GM18951 (cell line): ENCODE measurements at regions not wholly inside any gene's neighbourhood (a gene's known extent, or its start where the extent isn't known, plus 50 kb on each side); places are given as distances from the start of the nearest gene placed in this dataset.

ENCODE experiments used
- POLR2A ChIP-seq: IDR thresholded peaks from 4 replicates; pipeline ENCODE4 v1.6.1; 2011; ENCODE audit warnings: mild to moderate bottlenecking; ENCODE audit not compliant: insufficient read length, insufficient read depth; ENCODE audit errors: extremely low read depth
- in situ Hi-C: fragments of 300-500 bp; cut with MboI; formaldehyde crosslinking; loops from one replicate; pipeline ENCODE4 v1.12.0; 2022; ENCODE audit warnings: low sequenced_read_pairs, mixed read lengths, inconsistent platforms; ENCODE audit not compliant: unreplicated experiment

GRCh38 chr15:35671981-35672380 lies 126.0 kb upstream of the DPH6 start:
- in situ Hi-C loops: no loop called here
- no peak for TF ChIP-seq POLR2A

GRCh38 chr15:35673093-35673684 lies 127.2 kb upstream of the DPH6 start:
- in situ Hi-C loops: no loop called here
- no peak for TF ChIP-seq POLR2A

DNA sequence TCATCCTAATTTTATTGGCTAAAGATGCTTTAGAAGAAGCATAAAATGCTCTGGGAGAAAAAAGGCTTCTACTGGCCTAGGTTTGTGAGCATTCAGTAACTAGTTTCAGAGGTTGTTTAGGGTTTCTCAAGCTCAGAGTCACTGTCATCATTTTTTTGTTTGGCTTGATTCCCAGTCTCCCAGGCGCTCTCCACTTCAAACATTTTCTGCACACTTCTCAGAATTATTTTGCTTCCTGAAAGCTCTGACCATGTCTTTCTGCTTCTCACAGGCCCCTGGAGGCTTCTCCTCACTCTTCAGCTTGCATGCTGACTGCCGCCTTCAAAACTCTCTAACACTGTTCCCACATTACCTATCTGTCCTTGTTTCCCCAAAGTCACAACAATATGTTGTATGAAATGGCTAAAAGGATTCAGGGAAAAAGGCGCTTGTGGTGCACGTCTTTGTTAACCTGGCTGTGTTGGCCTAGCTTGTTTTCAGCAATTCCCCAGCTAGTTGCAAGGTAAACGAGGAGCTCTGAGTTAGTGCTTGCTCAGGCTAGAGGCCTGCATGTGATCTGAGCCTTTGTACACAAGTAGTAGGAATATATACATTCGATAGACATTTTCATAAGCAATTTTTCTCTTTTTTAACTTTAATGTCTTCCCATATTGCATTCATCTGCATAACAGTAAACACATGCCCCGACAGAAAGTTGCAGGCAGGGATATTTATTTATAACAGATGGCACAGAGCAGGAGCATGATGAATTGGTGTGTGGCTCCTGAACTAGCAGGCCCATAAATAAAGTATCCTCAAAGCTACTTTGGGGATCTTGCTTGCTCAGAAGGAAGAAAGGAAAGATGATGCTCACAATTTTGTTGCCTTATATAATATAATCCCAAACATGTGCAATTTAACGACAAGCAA lies 129.2 kb upstream of the DPH6 start:
- TF ChIP-seq POLR2A: no peak
- in situ Hi-C loops: no loop called here

- TF ChIP-seq POLR2A: no peak
- in situ Hi-C loops: no loop called here
Measured at GRCh38 chr15:35678774-35679173, 132.8 kb upstream of the DPH6 start.

- in situ Hi-C loops: no loop called here
Measured at GRCh38 chr15:35679186-35679585, 133.2 kb upstream of the DPH6 start.

DNA sequence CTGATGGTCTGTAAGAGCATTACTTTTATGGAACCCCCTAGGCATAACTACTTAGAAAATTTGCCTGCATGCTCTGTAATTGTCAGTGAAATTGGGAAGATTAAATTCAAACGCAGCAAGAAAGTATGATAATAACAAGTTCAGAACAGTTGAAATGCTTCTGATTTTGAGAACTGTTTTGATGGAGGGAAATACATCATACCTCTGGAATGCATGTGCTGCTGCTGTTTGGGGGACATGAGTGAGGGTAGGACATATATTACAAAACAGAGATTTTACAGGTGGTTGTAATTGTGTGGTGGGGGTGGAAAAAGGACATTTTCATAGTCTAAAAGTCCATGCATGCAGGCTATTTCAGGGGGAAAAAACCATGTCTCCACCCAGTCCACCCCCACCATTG lies 135.0 kb upstream of the DPH6 start:
- TF ChIP-seq POLR2A: no peak
- in situ Hi-C loops: no loop called here

More at GRCh38 chr15:35679186-35679585, 133.2 kb upstream of the DPH6 start:
- TF ChIP-seq POLR2A: no peak

GRCh38 chr15:35686347-35686746 lies 140.4 kb upstream of the DPH6 start:
- in situ Hi-C loops: no loop called here
- no peak for TF ChIP-seq POLR2A

DNA sequence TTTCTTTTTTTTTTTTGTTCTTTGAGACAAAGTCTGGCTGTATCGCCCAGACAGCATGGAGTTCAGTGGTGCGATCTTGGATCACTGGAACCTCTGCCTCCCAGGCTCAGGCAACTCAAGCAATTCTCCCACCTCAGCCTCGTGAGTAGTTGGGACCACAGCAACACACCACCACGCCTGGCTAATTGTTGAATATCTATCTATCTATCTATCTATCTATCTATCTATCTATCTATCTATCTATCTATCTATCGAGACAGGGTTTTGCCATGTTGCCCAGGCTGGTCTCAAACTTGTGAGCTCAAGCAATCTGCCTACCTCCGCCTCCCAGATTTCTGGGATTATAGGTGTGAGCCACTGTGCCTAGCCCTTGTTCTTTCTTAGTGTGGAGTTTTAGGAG lies 143.3 kb upstream of the DPH6 start:
- TF ChIP-seq POLR2A: no peak
- in situ Hi-C loops: no loop called here

- no peak for TF ChIP-seq POLR2A
Measured at GRCh38 chr15:35690089-35690488, 144.1 kb upstream of the DPH6 start.

GRCh38 chr15:35690698-35691116 lies 144.7 kb upstream of the DPH6 start:
- TF ChIP-seq POLR2A: no peak
- in situ Hi-C loops: no loop called here

More at GRCh38 chr15:35690089-35690488, 144.1 kb upstream of the DPH6 start:
- in situ Hi-C loops: no loop called here

- in situ Hi-C loops: no loop called here
- no peak for TF ChIP-seq POLR2A
Measured at GRCh38 chr15:35691173-35691761, 145.3 kb upstream of the DPH6 start.

- in situ Hi-C loops: no loop called here
Measured at GRCh38 chr15:35691891-35692867, 146.2 kb upstream of the DPH6 start.

More at GRCh38 chr15:35691891-35692867, 146.2 kb upstream of the DPH6 start:
- no peak for TF ChIP-seq POLR2A
